Germinal center (tissue), 1 donor: ENCODE measurements at regions not wholly inside any gene's neighbourhood (a gene's known extent, or its start where the extent isn't known, plus 50 kb on each side); places are given as distances from the start of the nearest gene placed in this dataset.
"Not testable (repeated sequence)": the region's sequence is repeated elsewhere in the genome, so short reads cannot be mapped to it uniquely, and the experiment has no call there.

Experiments
- DNase-seq: peaks from one replicate; pipeline ENCODE4 v3.0.0; 2012; ENCODE audit warnings: mixed read lengths, low spot score

- no peak for DNase-seq
Observed at GRCh38 chr15:35209838-35210237, 124.7 kb upstream of the NANOGP8 start.

GRCh38 chr15:35208353-35208752 is 123.3 kb upstream of the NANOGP8 start:
- DNase-seq: no peak

- peak; percentile 5 for DNase-seq
Observed at GRCh38 chr15:35206060-35206675, 121.1 kb upstream of the NANOGP8 start.

GRCh38 chr15:35198197-35198596 is 113.1 kb upstream of the NANOGP8 start:
- no peak for DNase-seq

- DNase-seq: no peak
Observed at GRCh38 chr15:35197754-35198153, 112.7 kb upstream of the NANOGP8 start.

- DNase-seq: no peak
Observed at GRCh38 chr15:35197306-35197705, 112.2 kb upstream of the NANOGP8 start.

GRCh38 chr15:35196273-35196672 is 111.2 kb upstream of the NANOGP8 start:
- no peak for DNase-seq

GRCh38 chr15:35195649-35196048 is 110.6 kb upstream of the NANOGP8 start:
- DNase-seq: no peak

GRCh38 chr15:35195031-35195430 is 109.9 kb upstream of the NANOGP8 start:
- DNase-seq: no peak

GRCh38 chr15:35194296-35194695 is 109.2 kb upstream of the NANOGP8 start:
- DNase-seq: no peak

- no peak for DNase-seq
Observed at GRCh38 chr15:35191783-35192182, 106.7 kb upstream of the NANOGP8 start.

- no peak for DNase-seq
Observed at GRCh38 chr15:35186346-35186745, 101.3 kb upstream of the NANOGP8 start.

GRCh38 chr15:35184646-35185045 is 99.6 kb upstream of the NANOGP8 start:
- no peak for DNase-seq

GRCh38 chr15:35182841-35183479 is 97.9 kb upstream of the NANOGP8 start:
- no peak for DNase-seq

- DNase-seq: no peak
Observed at GRCh38 chr15:35181538-35181937, 96.4 kb upstream of the NANOGP8 start.

- DNase-seq: no peak
Observed at GRCh38 chr15:35179739-35180138, 94.6 kb upstream of the NANOGP8 start.

GRCh38 chr15:35178186-35178585 is 93.1 kb upstream of the NANOGP8 start:
- not testable (repeated sequence) for DNase-seq

GRCh38 chr15:35174948-35175347 is 89.9 kb upstream of the NANOGP8 start:
- DNase-seq: no peak

- DNase-seq: no peak
Observed at GRCh38 chr15:35173444-35174118, 88.5 kb upstream of the NANOGP8 start.

- DNase-seq: no peak
Observed at GRCh38 chr15:35170207-35170606, 85.1 kb upstream of the NANOGP8 start.

- DNase-seq: no peak
Observed at GRCh38 chr15:35168464-35168863, 83.4 kb upstream of the NANOGP8 start.

GRCh38 chr15:35167675-35168074 is 82.6 kb upstream of the NANOGP8 start:
- DNase-seq: no peak

GRCh38 chr15:35166730-35167359 is 81.8 kb upstream of the NANOGP8 start:
- no peak for DNase-seq
